ENCODE measurements at regions not wholly inside any gene's neighbourhood (a gene's known extent, or its start where the extent isn't known, plus 50 kb on each side); places are given as distances from the start of the nearest gene placed in this dataset.

DNA sequence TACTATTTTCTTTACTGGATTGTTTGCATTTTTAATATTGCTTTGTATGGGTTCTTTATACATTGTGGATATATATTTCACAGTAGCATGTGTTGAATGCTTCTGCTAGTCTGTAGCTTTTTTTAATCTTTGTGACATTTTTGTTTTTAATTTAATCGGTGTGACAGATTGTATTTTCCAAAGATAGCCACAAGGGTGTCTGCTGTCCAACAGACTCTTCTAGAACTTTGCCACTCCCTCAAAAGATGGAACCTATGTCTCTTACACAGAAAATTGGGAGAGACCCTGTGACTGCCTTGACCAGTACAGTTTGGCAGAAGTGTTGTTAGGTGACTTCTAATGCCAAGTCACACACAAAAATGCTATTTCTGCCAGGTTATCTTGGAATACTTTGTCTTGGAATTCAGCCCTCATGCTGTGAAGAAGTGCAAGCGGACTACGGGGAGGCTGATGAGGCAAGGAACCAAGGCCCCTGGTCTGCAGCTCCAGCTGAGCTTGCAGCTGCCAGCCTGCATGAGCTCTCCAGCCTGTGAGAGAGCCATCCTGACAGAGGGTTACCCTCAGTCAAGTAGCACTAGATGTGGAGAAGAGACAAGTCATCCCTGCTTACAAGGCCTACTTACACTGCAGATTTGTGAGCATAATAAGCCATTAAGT, 110.8 kb downstream of the TDRD15 start:
- no peak for TF ChIP-seq SUZ12 (IDR thresholded peaks at IDR 0.05)
- TF ChIP-seq SP1 (IDR thresholded peaks at IDR 0.05), result no peak
- no peak for TF ChIP-seq ARNT (IDR thresholded peaks at IDR 0.05)
- TF ChIP-seq HDGF (IDR thresholded peaks at IDR 0.05; ENCODE audit: borderline replicate concordance), result no peak
- no peak for TF ChIP-seq FOXA1 (IDR thresholded peaks at IDR 0.05)
- TF ChIP-seq NFRKB (IDR thresholded peaks at IDR 0.05), result no peak
- TF ChIP-seq BHLHE40 (IDR thresholded peaks at IDR 0.05; ENCODE audit: borderline replicate concordance), result no peak
